Breast epithelium (tissue), 4 donors: ENCODE measurements at regions not wholly inside any gene's neighbourhood (a gene's known extent, or its start where the extent isn't known, plus 50 kb on each side); places are given as distances from the start of the nearest gene placed in this dataset.
A peak's percentile ranks its signal among the peaks of the same experiment; 100 is the strongest.

Experiments
- DNase-seq, 2 donors: peaks; one replicate each; pipeline ENCODE4 v3.0.0-alpha.2; 2019; ENCODE audit warnings: low spot score in 2 of 2
- H3K27ac ChIP-seq, 2 donors: fragments of 200-600 bp; sonication (generic) in 1 of 2; one replicate each; pipeline ENCODE4 v1.5.1; 2016 to 2019; ENCODE audit warnings: mild to moderate bottlenecking in 1 of 2
- H3K27me3 ChIP-seq, 2 donors: fragments of 200-600 bp; sonication (generic) in 1 of 2; one replicate each; pipeline versions ENCODE4 v1.5.1 to v1.6.0; 2017 to 2019; ENCODE audit warnings: control low read depth in 1 of 2, mild to moderate bottlenecking in 1 of 2
- H3K36me3 ChIP-seq: fragments of 200-600 bp; one replicate; pipeline ENCODE4 v1.5.1; 2019
- H3K4me1 ChIP-seq, 2 donors: fragments of 200-600 bp; sonication (generic); one replicate each; pipeline ENCODE4 v1.5.1; 2016 to 2019; ENCODE audit warnings: control low read depth in 1 of 2
- H3K4me3 ChIP-seq, 3 donors: fragments of 200-600 bp; sonication (generic); 1 replicate in 2 of 3; 2 replicates in 1 of 3; pipeline ENCODE4 v1.5.1; 2016 to 2019; ENCODE audit warnings: mild to moderate bottlenecking in 3 of 3, moderate library complexity in 2 of 3
- H3K9me3 ChIP-seq, 2 donors: fragments of 200-600 bp; sonication (generic) in 1 of 2; one replicate each; pipeline ENCODE4 v1.5.1; 2016 to 2019; ENCODE audit warnings: control low read depth in 1 of 2
- POLR2A ChIP-seq: fragments of 450-650 bp; IDR thresholded peaks from one replicate; pipeline ENCODE4 v1.6.1; 2016; ENCODE audit warnings: antibody characterized with exemption, mild to moderate bottlenecking, moderate library complexity
- POLR2AphosphoS5 ChIP-seq, 3 donors: sonication (generic); formaldehyde crosslinking; IDR thresholded peaks; one replicate each; pipeline ENCODE4 v1.6.1; 2017; ENCODE audit warnings: antibody characterized with exemption in 3 of 3
- intact Hi-C: fragments of 100-400 bp; cut with DNase I; formaldehyde crosslinking; loops from one replicate; pipeline ENCODE4 v1.15.1; 2023; ENCODE audit warnings: low total_unique reads
- TF ChIP-seq, protein P1 (sequence below), 3 donors: fragments of 450-650 bp; IDR thresholded peaks; one replicate each; pipeline ENCODE4 v1.5.1; 2016 to 2017; ENCODE audit warnings: antibody characterized with exemption in 3 of 3, mild to moderate bottlenecking in 3 of 3, moderate library complexity in 3 of 3

DNA sequence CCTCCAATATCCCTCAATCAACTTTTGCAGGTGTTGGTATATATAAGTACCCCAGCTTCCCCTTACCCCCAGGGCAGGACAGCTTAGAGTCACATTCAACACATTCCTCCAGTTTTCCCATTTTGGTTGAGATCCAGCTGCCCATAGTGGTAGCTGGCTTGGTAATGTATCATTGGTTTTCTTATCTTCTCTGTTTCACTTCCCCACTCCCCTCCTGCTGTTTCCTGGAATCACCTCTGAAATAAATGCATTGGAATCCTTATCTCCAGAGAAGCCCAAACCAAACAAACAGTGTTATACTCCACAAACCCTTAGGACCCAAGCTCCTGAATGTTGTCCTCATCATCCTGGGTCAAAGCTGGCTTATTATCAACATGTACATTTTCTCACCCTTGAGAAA is 184.8 kb downstream of the TMEM38B start:
- Histone ChIP-seq H3K27me3 (no peaks in the 10 kb centered on the region), H3K4me3 (no peak overlapping the region), H3K9me3 (no peaks in the 10 kb centered on the region), H3K4me1 (no peaks in the 10 kb centered on the region), H3K27ac (no peak overlapping the region), H3K36me3 (no peaks in the 10 kb centered on the region)
- intact Hi-C loops: no loop called here
- TF ChIP-seq, protein P1, sequence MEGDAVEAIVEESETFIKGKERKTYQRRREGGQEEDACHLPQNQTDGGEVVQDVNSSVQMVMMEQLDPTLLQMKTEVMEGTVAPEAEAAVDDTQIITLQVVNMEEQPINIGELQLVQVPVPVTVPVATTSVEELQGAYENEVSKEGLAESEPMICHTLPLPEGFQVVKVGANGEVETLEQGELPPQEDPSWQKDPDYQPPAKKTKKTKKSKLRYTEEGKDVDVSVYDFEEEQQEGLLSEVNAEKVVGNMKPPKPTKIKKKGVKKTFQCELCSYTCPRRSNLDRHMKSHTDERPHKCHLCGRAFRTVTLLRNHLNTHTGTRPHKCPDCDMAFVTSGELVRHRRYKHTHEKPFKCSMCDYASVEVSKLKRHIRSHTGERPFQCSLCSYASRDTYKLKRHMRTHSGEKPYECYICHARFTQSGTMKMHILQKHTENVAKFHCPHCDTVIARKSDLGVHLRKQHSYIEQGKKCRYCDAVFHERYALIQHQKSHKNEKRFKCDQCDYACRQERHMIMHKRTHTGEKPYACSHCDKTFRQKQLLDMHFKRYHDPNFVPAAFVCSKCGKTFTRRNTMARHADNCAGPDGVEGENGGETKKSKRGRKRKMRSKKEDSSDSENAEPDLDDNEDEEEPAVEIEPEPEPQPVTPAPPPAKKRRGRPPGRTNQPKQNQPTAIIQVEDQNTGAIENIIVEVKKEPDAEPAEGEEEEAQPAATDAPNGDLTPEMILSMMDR (IDR thresholded peaks at IDR 0.05): no peak
- TF ChIP-seq POLR2AphosphoS5 (IDR thresholded peaks at IDR 0.05): no peak
- no peak for TF ChIP-seq POLR2A
- no peak for DNase-seq

DNA sequence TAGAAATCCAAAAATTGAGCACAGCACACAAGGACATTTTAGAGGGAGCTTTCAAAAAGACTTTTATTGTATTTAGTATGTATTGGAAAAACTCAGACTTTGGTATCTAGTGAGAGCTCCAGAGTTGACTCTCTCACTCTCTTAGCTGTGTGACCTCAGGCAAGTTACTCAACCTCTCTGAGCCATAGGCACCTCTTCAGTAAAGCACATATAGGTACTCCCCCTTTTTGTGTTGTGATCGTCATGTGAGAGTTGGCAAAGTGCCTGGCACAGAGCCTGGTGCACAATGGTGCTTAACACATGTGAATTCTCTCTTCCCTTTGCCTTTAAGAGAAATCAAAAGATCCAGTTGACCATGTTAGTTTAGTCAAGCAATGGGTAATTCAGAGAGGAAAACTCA is 186.2 kb downstream of the TMEM38B start:
- TF ChIP-seq POLR2AphosphoS5 (IDR thresholded peaks at IDR 0.05) (no peak), POLR2A (no peak)
- TF ChIP-seq, protein P1 (IDR thresholded peaks at IDR 0.05): no peak
- no peaks in the 10 kb centered on the region for H3K4me1 ChIP-seq
- H3K36me3 ChIP-seq: no peaks in the 10 kb centered on the region
- no peak for DNase-seq
- no peaks in the 10 kb centered on the region for H3K9me3 ChIP-seq
- no peak overlapping the region for H3K4me3 ChIP-seq
- H3K27me3 ChIP-seq: no peaks in the 10 kb centered on the region
- intact Hi-C loops: no loop called here
- H3K27ac ChIP-seq: no peak overlapping the region

DNA sequence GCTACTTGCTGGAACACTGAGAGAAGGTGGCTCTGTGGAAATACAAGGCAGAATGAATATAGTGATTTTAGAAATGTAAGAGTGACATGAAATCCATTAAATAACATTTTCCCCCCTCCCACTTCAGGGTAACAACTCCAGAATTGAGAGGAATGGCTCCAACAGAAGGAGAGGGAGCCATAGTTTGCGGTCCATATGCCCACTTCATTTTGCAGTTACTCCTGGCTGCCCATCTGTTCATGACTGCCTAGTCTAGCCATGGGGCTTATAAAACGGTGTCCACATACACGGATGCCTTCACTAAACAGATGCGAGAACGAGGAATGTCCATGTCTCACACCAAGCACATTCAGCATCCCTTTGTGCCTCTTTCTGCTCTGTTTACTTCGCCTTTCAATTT is 186.7 kb downstream of the TMEM38B start:
- no peaks in the 10 kb centered on the region for H3K27me3 ChIP-seq
- H3K4me3 ChIP-seq: no peak overlapping the region
- no peaks in the 10 kb centered on the region for H3K4me1 ChIP-seq
- TF ChIP-seq POLR2A: no peak
- H3K36me3 ChIP-seq: no peaks in the 10 kb centered on the region
- no peaks in the 10 kb centered on the region for H3K9me3 ChIP-seq
- no peak overlapping the region for H3K27ac ChIP-seq
- no peak for DNase-seq
- intact Hi-C loops: no loop called here

DNA sequence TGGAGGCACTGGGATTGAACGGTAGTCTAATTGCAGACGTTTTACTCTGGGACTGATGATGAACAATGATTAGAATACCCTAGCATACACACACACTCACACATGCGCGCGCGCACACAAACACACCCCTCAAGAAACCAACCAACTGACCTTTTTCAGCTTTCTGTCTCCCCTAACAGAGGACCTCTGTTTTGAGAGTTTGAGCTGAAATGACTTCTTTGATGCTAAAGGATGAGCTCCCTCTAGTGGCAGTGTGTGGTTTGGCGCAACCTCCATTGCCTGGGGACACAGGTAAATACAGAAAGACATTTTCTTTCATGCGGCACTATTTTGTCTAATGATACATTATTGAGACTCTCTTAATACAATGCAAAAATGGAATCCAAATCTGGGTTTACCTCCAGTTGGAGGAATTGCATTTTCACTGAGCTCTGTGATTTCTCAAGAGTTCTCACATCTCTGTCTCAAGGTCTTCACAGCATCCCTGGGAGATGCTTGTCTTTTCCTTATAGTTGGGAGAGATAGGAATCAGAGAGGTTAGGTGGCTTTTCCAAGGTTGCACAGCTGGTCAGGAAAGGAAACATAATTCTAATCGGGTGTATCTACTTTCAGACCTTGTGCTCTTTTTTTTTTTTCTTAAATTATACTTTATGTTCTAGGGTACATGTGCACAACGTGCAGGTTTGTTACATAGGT is 187.5 kb downstream of the TMEM38B start:
- Histone ChIP-seq H3K4me3 (no peak overlapping the region), H3K27me3 (no peaks in the 10 kb centered on the region), H3K36me3 (no peaks in the 10 kb centered on the region), H3K27ac (no peak overlapping the region), H3K4me1 (no peaks in the 10 kb centered on the region), H3K9me3 (no peaks in the 10 kb centered on the region)
- peak; percentile 48 to 57 for DNase-seq
- no peak for TF ChIP-seq POLR2A
- TF ChIP-seq, protein P1 (IDR thresholded peaks at IDR 0.05): peak in 2 of 3 donors; percentile 54 to 59
- intact Hi-C loops: no loop called here

DNA sequence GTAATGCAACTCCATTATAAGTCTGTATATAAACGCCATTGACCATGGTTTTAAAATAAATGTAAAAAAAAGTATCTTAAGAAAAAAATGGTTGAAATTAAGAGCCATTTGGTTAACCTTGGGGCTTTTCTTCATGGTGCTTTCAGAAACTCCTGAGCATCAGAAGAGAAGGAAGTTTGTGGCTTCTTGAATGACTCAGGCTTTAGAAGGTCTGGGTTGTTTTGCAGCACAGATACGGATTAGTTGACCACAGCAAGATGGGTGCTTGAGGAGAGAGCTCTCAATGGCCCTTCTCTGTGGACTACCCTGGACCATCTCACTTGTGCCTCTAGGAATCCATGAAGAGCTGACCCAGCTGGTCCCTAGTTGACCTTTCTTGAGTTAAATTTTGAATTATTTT is 189.5 kb downstream of the TMEM38B start:
- no peak for DNase-seq
- Histone ChIP-seq H3K36me3 (no peaks in the 10 kb centered on the region), H3K27ac (no peak overlapping the region), H3K9me3 (no peaks in the 10 kb centered on the region), H3K4me3 (no peak overlapping the region), H3K27me3 (no peaks in the 10 kb centered on the region), H3K4me1 (no peaks in the 10 kb centered on the region)
- intact Hi-C loops: no loop called here
- TF ChIP-seq, protein P1 (IDR thresholded peaks at IDR 0.05): no peak
- TF ChIP-seq POLR2AphosphoS5 (IDR thresholded peaks at IDR 0.05) (no peak), POLR2A (no peak)

DNA sequence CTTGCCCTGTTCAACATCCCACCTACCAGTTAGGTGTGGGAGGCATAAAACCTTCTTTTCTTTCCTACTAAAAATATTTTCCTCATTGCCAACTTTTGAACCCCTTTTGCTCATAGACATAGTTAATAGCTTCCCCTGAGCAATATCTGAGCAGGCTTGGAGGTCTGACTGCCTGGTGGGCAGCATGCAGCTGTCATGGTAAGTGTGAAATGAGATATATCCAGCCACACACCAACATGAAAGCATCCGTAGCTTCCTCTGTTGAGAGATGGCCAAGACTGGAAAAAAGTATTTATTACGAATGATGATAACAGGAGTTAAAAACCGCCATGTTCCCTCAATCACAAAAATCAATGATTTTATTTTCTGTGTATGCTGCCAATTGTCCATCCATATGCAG is 190.1 kb downstream of the TMEM38B start:
- no peak for DNase-seq
- Histone ChIP-seq H3K4me1 (no peaks in the 10 kb centered on the region), H3K36me3 (no peaks in the 10 kb centered on the region), H3K4me3 (no peak overlapping the region), H3K27ac (no peak overlapping the region), H3K27me3 (no peaks in the 10 kb centered on the region), H3K9me3 (no peaks in the 10 kb centered on the region)
- intact Hi-C loops: no loop called here
- TF ChIP-seq POLR2AphosphoS5 (IDR thresholded peaks at IDR 0.05) (no peak), POLR2A (no peak)
- TF ChIP-seq, protein P1 (IDR thresholded peaks at IDR 0.05): no peak
